Prostate gland (tissue), 2 donors: ENCODE measurements at regions not wholly inside any gene's neighbourhood (a gene's known extent, or its start where the extent isn't known, plus 50 kb on each side); places are given as distances from the start of the nearest gene placed in this dataset.

Experiments used
- POLR2A ChIP-seq: fragments of 450-650 bp; IDR thresholded peaks from one replicate; pipeline ENCODE4 v1.6.1; 2016; ENCODE audit warnings: antibody characterized with exemption, mild to moderate bottlenecking
- POLR2AphosphoS5 ChIP-seq: sonication (generic); formaldehyde crosslinking; IDR thresholded peaks from one replicate; pipeline ENCODE4 v1.6.1; 2017; ENCODE audit warnings: antibody characterized with exemption
- TF ChIP-seq, protein P1 (sequence below), 4 experiments: fragments of 200-600 bp in 2 of 4; fragments of 450-650 bp in 2 of 4; sonication (generic) in 2 of 4; IDR thresholded peaks; 1 replicate in 3 of 4; 2 replicates in 1 of 4; pipeline ENCODE4 v1.5.1; 2016 to 2019; ENCODE audit warnings: antibody characterized with exemption in 4 of 4, mild to moderate bottlenecking in 2 of 4, moderate library complexity in 2 of 4

GRCh38 chr14:86050757-86051156, 520.8 kb downstream of the FLRT2 start:
- TF ChIP-seq, protein P1, sequence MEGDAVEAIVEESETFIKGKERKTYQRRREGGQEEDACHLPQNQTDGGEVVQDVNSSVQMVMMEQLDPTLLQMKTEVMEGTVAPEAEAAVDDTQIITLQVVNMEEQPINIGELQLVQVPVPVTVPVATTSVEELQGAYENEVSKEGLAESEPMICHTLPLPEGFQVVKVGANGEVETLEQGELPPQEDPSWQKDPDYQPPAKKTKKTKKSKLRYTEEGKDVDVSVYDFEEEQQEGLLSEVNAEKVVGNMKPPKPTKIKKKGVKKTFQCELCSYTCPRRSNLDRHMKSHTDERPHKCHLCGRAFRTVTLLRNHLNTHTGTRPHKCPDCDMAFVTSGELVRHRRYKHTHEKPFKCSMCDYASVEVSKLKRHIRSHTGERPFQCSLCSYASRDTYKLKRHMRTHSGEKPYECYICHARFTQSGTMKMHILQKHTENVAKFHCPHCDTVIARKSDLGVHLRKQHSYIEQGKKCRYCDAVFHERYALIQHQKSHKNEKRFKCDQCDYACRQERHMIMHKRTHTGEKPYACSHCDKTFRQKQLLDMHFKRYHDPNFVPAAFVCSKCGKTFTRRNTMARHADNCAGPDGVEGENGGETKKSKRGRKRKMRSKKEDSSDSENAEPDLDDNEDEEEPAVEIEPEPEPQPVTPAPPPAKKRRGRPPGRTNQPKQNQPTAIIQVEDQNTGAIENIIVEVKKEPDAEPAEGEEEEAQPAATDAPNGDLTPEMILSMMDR (IDR thresholded peaks at IDR 0.05) = no peak
- no peak for TF ChIP-seq POLR2AphosphoS5
- TF ChIP-seq POLR2A = no peak
